Peyer's patch (tissue), 4 donors: ENCODE measurements at regions not wholly inside any gene's neighbourhood (a gene's known extent, or its start where the extent isn't known, plus 50 kb on each side); places are given as distances from the start of the nearest gene placed in this dataset.

Experiments
- DNase-seq, 3 donors: peaks; one replicate each; pipeline ENCODE4 v3.0.0-alpha.2; 2017 to 2019
- H3K27ac ChIP-seq, 4 donors: fragments of 200-600 bp; sonication (generic); one replicate each; pipeline ENCODE4 v1.5.1; 2016 to 2019
- H3K27me3 ChIP-seq, 2 donors: fragments of 200-600 bp; sonication (generic); one replicate each; pipeline ENCODE4 v1.5.1; 2019
- H3K36me3 ChIP-seq, 3 donors: fragments of 200-600 bp; sonication (generic); one replicate each; pipeline ENCODE4 v1.5.1; 2016 to 2019
- H3K4me1 ChIP-seq, 4 donors: fragments of 200-600 bp; sonication (generic); one replicate each; pipeline ENCODE4 v1.5.1; 2016 to 2019
- H3K4me3 ChIP-seq, 4 donors: fragments of 200-600 bp; sonication (generic); 1 replicate in 3 of 4; 2 replicates in 1 of 4; pipeline ENCODE4 v1.5.1; 2016 to 2019; ENCODE audit warnings: mild to moderate bottlenecking in 1 of 4
- H3K9me3 ChIP-seq, 4 donors: fragments of 200-600 bp; sonication (generic); one replicate each; pipeline ENCODE4 v1.5.1; 2016 to 2019; ENCODE audit warnings: mild to moderate bottlenecking in 1 of 4
- POLR2A ChIP-seq, 2 donors: fragments of 450-650 bp; IDR thresholded peaks; one replicate each; pipeline ENCODE4 v1.5.1; 2017; ENCODE audit warnings: antibody characterized with exemption in 2 of 2, mild to moderate bottlenecking in 2 of 2, moderate library complexity in 2 of 2
- TF ChIP-seq, protein P1 (sequence below), 6 experiments: fragments of 450-650 bp in 4 of 6; fragments of 200-600 bp in 2 of 6; sonication (generic) in 1 of 6; IDR thresholded peaks; one replicate each; pipeline ENCODE4 v1.5.1; 2017 to 2019; ENCODE audit warnings: antibody characterized with exemption in 6 of 6, mild to moderate bottlenecking in 3 of 6, moderate library complexity in 1 of 6

DNA sequence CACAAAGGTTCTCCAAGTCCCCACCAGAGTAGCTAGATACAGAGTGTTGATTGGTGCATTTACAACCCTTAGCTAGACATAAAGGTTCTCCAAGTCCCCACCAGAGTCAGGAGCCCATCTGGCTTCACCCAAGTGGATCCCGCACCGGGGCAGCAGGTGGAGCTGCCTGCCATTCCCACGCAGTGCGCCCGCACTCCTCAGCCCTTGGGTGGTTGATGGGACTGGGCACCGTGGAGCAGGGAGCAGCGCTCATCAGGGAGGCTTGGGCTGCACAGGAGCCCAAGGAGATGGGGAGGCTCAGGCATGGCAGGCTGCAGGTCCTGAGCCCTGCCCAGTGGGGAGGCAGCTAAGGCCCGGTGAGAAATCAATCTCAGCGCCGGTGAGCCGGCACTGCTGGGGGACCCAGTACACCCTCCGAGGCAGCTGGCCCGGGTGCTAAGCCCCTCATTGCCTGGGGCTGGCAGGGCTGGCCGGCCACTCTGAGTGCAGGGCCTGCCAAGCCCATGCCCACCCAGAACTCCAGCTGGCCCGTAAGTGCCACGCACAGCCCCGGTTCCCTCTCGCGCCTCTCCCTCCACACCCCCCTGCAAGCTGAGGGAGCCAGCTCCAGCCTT is 404.1 kb downstream of the METTL15 start:
- H3K9me3 ChIP-seq = no peaks in the 10 kb centered on the region
- no peak overlapping the region for H3K4me3 ChIP-seq
- no peaks in the 10 kb centered on the region for H3K27me3 ChIP-seq
- H3K4me1 ChIP-seq = no peaks in the 10 kb centered on the region
- no peaks in the 10 kb centered on the region for H3K36me3 ChIP-seq
- TF ChIP-seq, protein P1, sequence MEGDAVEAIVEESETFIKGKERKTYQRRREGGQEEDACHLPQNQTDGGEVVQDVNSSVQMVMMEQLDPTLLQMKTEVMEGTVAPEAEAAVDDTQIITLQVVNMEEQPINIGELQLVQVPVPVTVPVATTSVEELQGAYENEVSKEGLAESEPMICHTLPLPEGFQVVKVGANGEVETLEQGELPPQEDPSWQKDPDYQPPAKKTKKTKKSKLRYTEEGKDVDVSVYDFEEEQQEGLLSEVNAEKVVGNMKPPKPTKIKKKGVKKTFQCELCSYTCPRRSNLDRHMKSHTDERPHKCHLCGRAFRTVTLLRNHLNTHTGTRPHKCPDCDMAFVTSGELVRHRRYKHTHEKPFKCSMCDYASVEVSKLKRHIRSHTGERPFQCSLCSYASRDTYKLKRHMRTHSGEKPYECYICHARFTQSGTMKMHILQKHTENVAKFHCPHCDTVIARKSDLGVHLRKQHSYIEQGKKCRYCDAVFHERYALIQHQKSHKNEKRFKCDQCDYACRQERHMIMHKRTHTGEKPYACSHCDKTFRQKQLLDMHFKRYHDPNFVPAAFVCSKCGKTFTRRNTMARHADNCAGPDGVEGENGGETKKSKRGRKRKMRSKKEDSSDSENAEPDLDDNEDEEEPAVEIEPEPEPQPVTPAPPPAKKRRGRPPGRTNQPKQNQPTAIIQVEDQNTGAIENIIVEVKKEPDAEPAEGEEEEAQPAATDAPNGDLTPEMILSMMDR (IDR thresholded peaks at IDR 0.05) = no peak
- TF ChIP-seq POLR2A (IDR thresholded peaks at IDR 0.05) = no peak
- no peak for DNase-seq
- H3K27ac ChIP-seq = no peak overlapping the region

DNA sequence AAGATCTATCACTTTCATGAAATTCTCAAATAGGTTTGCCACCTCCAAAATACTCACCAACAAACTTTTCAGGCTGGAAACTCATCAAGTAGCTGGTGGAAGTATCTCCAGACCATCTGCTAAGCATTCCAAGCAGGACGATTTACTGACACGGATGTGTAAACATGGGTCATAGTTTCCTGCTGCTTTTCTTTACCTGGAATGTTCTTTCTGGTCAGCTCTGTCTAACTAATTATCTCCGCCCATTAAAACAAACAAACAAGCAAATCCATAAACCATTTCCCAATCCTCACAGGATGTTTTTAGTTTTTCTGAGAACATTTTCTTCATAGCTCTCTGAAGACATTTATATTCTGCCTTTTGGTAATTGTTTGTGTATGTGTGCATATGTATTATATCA is 397.0 kb downstream of the METTL15 start:
- no peaks in the 10 kb centered on the region for H3K36me3 ChIP-seq

DNA sequence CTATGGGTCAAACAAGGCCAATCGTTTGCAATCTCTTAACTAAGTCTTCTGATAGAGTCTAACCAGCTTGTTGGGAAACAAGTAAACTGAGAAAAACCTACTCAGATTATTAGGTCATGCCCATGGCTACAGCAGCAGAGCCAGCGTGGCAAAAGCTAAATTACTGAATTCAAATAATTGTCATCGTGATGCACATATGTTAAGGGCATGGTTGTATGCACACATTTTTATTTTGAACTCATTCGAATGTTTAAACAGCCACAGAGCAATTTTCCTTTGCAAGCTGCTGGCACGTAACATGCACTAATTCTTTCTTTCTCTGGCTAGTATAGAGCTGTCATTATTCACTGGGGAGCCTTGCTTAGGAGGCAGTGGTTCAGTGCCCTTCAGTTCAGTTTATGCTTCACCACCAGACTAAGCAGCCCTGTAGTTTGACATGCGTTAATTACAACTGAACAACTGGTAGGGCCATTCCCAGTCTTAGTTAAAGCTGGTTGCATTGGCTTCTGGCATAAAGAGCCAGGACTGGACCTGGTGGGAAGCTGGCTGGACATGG is 396.4 kb downstream of the METTL15 start:
- no peak for DNase-seq
- H3K4me3 ChIP-seq = no peak overlapping the region
- no peaks in the 10 kb centered on the region for H3K4me1 ChIP-seq
- H3K36me3 ChIP-seq = no peaks in the 10 kb centered on the region
- H3K27me3 ChIP-seq = no peaks in the 10 kb centered on the region
- no peak overlapping the region for H3K27ac ChIP-seq
- TF ChIP-seq, protein P1 (IDR thresholded peaks at IDR 0.05) = no peak
- no peak for TF ChIP-seq POLR2A (IDR thresholded peaks at IDR 0.05)
- H3K9me3 ChIP-seq = no peaks in the 10 kb centered on the region

More for the DNA sequence above, 397.0 kb downstream of the METTL15 start:
- H3K27ac ChIP-seq = no peak overlapping the region
- TF ChIP-seq, protein P1 (IDR thresholded peaks at IDR 0.05) = no peak
- TF ChIP-seq POLR2A (IDR thresholded peaks at IDR 0.05) = no peak
- H3K4me1 ChIP-seq = no peaks in the 10 kb centered on the region
- H3K27me3 ChIP-seq = no peaks in the 10 kb centered on the region
- no peaks in the 10 kb centered on the region for H3K9me3 ChIP-seq
- DNase-seq = no peak
- H3K4me3 ChIP-seq = no peak overlapping the region

DNA sequence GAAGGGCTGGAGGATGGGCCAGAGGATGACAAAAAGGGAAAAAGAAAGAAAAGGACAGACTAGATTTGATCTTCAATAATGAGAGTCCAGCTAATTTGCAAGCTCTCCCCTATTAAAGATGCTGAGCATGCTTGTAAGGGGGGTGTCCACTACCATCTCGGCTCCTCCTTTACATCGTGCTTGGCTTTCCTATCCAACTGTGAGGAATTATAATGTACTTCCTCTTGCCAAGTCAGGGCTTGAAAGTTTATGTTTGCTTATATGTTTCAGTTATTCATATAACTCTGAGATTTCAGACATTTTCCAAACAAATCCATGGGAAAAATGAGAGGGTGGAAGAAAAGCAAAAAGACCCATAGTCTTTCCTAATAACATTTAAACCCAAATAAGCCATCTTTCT is 387.1 kb downstream of the METTL15 start:
- no peak overlapping the region for H3K27ac ChIP-seq
- no peaks in the 10 kb centered on the region for H3K9me3 ChIP-seq
- H3K4me3 ChIP-seq = no peak overlapping the region
- no peaks in the 10 kb centered on the region for H3K4me1 ChIP-seq
- TF ChIP-seq, protein P1 (IDR thresholded peaks at IDR 0.05) = no peak
- no peak for TF ChIP-seq POLR2A (IDR thresholded peaks at IDR 0.05)
- no peak for DNase-seq
- no peaks in the 10 kb centered on the region for H3K27me3 ChIP-seq
- no peaks in the 10 kb centered on the region for H3K36me3 ChIP-seq

DNA sequence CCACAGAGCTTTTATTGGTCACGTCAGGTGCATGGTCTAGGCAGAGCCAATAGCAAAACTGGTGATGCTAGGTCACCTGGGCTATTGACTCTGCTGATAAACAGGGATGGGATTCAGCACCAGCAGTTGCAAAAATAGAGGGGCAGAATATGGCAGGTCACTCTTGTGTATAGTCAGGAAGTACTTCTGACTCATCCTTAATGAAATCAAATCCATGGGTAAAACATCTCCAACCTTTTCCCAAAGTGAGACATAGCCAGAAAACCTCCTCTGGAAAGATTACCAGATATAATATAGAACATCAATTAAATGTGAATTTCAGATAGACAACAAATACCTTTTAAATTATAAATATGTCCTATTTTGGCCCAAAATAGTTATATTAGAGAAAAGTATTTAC is 383.2 kb downstream of the METTL15 start:
- Histone ChIP-seq H3K4me1 (no peaks in the 10 kb centered on the region), H3K27ac (no peak overlapping the region), H3K4me3 (no peak overlapping the region), H3K9me3 (no peaks in the 10 kb centered on the region), H3K36me3 (no peaks in the 10 kb centered on the region), H3K27me3 (no peaks in the 10 kb centered on the region)
- DNase-seq = no peak
- TF ChIP-seq, protein P1 (IDR thresholded peaks at IDR 0.05) = no peak
- no peak for TF ChIP-seq POLR2A (IDR thresholded peaks at IDR 0.05)
